ENCODE measurements at regions not wholly inside any gene's neighbourhood (a gene's known extent, or its start where the extent isn't known, plus 50 kb on each side); places are given as distances from the start of the nearest gene placed in this dataset.
"Not testable (repeated sequence)": the region's sequence is repeated elsewhere in the genome, so short reads cannot be mapped to it uniquely, and the experiment has no call there.

DNA sequence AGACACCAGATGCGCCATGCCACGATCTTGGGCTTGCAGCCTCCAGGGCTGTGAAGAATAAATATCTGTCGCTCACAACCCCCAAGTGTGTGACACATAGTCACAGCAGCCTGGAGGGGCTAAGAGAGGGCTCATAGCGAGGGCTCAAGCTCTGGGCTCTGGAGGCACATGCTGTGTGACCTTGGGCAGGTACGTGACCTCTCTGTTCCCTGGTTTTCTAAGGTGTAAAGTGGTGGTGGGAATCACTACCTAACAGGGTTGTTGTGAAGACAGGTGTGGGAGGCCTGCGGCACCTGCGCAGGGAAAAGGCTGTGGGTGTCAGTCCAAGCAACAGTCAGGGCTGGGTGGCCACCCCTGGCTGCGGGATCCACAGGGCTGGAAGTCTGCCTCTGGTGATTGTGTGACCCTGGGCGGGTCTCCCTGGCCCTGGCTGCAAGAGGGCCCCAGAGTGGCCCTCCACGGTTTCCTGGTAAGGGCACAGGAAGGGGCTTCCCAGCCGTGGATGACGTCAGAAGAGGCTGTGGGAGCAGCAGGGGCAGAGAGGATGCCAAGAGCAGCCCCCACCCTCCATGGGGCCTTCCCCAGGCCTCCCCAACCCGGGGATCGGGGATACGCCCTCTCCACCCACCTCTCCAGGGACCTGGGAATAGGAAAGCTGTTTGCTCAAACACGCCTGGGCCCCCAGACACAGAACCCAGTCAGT, 218.8 kb upstream of the SGCG start:
- ATAC-seq, result no peak
- WGBS, 2 donors, result 54 to 62% methylated on average over 16 of the region's 16 CpGs
- H3K9me3 ChIP-seq, result no peaks in the 10 kb centered on the region
- no peak overlapping the region for H3K4me3 ChIP-seq
- TF ChIP-seq CTCF (IDR thresholded peaks at IDR 0.05), result no peak
- no peak overlapping the region for H3K27ac ChIP-seq
- intact Hi-C loops (cut with DNase I), result no loop called here
- no peak for DNase-seq
- no peaks in the 10 kb centered on the region for H3K36me3 ChIP-seq
- no peak for FAIRE-seq
- no peaks in the 10 kb centered on the region for H3K4me1 ChIP-seq
- H3K27me3 ChIP-seq, result no peaks in the 10 kb centered on the region

GRCh38 chr13:22963384-22964053, 217.3 kb upstream of the SGCG start:
- intact Hi-C loops (cut with DNase I); H3K27ac ChIP-seq; FAIRE-seq; H3K9me3 ChIP-seq; ATAC-seq; H3K27me3 ChIP-seq; H3K4me1 ChIP-seq; H3K4me3 ChIP-seq; DNase-seq; H3K36me3 ChIP-seq: not testable (repeated sequence)
- 46 to 65% methylated on average over 8 of the region's 8 CpGs for WGBS, 2 donors

DNA sequence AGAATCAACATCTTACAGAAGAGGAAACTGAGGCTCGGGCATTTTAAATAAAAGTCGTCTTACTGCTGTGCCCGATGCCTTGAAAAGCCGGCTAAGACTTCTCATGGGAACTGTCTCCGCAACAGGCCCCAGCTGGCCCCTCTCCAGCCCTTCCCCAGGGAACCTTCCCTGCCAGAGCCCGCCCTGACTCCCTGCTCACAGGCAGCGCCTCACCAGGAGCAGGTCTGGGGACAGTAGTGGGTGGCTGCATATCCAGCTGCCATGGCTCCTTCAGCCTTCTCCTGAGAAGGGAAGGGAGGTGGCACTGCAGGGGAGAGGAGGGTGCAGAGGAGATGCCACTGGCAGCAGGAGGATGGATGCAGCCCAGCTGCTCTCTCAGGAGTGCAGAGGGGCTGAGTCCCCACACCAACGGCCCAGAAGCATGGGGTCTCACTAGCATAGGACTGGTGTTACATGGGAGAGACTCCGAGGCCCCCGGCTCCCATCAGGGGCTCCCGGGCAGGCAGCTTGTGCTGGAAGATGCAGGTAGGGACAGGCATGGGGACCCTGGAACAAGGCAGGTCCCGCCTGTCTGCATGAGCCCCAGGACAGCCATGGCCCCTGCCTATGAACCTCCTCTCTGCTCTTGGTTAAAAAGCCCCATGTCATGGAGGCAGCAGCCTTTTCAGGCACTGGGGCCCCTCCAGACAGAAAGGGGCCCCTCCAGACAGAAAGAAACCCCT, 216.4 kb upstream of the SGCG start:
- WGBS, 2 donors, result 51 to 64% methylated on average over 12 of the region's 12 CpGs
- ATAC-seq, result no peak
- Histone ChIP-seq H3K27me3 (no peaks in the 10 kb centered on the region), H3K27ac (no peak overlapping the region), H3K4me1 (no peaks in the 10 kb centered on the region), H3K9me3 (no peaks in the 10 kb centered on the region), H3K4me3 (no peak overlapping the region), H3K36me3 (no peaks in the 10 kb centered on the region)
- no peak for DNase-seq
- intact Hi-C loops (cut with DNase I), result no loop called here
- TF ChIP-seq CTCF (IDR thresholded peaks at IDR 0.05), result no peak
- no peak for FAIRE-seq

- ATAC-seq; DNase-seq; H3K36me3 ChIP-seq; H3K4me3 ChIP-seq; H3K4me1 ChIP-seq; H3K9me3 ChIP-seq; H3K27ac ChIP-seq; H3K27me3 ChIP-seq; FAIRE-seq; intact Hi-C loops (cut with DNase I): not testable (repeated sequence)
- WGBS, 2 donors, result 67 to 77% methylated on average over 28 of the region's 28 CpGs
Measured at GRCh38 chr13:22965011-22965857, 215.5 kb upstream of the SGCG start.

GRCh38 chr13:22965858-22966239, 214.9 kb upstream of the SGCG start:
- H3K4me1 ChIP-seq; intact Hi-C loops (cut with DNase I); H3K9me3 ChIP-seq; H3K27ac ChIP-seq; H3K4me3 ChIP-seq; ATAC-seq; H3K36me3 ChIP-seq; H3K27me3 ChIP-seq; FAIRE-seq; DNase-seq: not testable (repeated sequence)
- WGBS, 2 donors, result 71 to 82% methylated on average over 5 to 7 of the region's 8 CpGs

DNA sequence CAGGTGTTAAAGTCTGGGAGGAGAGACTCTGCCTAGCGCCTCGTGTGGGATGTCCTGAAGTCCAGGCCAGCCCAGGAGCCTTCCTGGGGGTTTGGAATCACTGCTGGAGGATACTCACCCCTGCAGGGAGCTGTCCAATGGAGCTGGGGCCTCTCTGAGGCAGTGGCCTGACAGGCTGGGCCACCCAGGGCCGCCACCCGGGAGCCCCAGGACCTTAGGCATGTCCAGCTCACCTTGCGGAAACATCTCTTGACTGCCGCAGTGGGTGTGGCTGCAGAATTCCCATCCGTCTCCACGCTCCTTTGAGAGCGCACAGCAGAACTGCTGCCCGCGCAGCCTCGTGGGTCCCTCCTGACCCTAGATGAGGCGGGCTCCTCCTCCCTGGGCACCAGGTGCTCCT, 214.0 kb upstream of the SGCG start:
- not testable (repeated sequence) for FAIRE-seq

More for the DNA sequence above, 214.0 kb upstream of the SGCG start:
- DNase-seq; H3K9me3 ChIP-seq; intact Hi-C loops (cut with DNase I); H3K27me3 ChIP-seq; H3K27ac ChIP-seq; H3K4me1 ChIP-seq; ATAC-seq; H3K36me3 ChIP-seq; H3K4me3 ChIP-seq: not testable (repeated sequence)
- WGBS, 2 donors, result 81 to 87% methylated on average over 10 to 13 of the region's 13 CpGs
